ENCODE measurements at regions not wholly inside any gene's neighbourhood (a gene's known extent, or its start where the extent isn't known, plus 50 kb on each side); places are given as distances from the start of the nearest gene placed in this dataset.

- TF ChIP-seq EZH2 (IDR thresholded peaks at IDR 0.05; ENCODE audit: borderline replicate concordance, low read depth, low read length, poor library complexity, severe bottlenecking) (no peak), CTCF (conservative IDR thresholded peaks at IDR 0.05; ENCODE audit: low read depth, low read length) (no peak)
Measured at GRCh38 chr6:10144772-10145171, 270.1 kb downstream of the TFAP2A start.

Data from A673 (cell line).